ENCODE measurements at regions not wholly inside any gene's neighbourhood (a gene's known extent, or its start where the extent isn't known, plus 50 kb on each side); places are given as distances from the start of the nearest gene placed in this dataset.

DNA sequence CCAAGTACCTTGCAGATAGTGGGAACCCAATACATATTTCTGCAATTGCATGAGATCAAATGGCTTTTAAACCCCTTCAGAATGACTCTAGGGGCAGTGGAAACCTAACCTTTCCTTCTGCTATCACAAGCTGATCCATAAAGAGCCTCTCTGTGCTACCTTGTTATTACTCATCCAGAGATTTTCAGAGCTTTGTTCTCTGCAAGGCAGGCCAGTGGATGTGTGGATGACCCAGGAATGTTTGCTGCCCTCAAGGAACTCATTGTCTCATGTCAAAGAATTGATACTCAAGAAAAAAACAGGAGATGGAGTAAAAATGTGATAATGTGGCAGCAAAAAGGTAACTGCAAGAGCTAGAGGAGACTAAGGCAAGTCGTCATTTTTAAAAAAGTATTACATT is 164.1 kb downstream of the HMHB1 start:
- TF ChIP-seq EZH2phosphoT487 (IDR thresholded peaks at IDR 0.05; ENCODE audit: borderline replicate concordance, low read length): no peak
- TF ChIP-seq, protein P1, sequence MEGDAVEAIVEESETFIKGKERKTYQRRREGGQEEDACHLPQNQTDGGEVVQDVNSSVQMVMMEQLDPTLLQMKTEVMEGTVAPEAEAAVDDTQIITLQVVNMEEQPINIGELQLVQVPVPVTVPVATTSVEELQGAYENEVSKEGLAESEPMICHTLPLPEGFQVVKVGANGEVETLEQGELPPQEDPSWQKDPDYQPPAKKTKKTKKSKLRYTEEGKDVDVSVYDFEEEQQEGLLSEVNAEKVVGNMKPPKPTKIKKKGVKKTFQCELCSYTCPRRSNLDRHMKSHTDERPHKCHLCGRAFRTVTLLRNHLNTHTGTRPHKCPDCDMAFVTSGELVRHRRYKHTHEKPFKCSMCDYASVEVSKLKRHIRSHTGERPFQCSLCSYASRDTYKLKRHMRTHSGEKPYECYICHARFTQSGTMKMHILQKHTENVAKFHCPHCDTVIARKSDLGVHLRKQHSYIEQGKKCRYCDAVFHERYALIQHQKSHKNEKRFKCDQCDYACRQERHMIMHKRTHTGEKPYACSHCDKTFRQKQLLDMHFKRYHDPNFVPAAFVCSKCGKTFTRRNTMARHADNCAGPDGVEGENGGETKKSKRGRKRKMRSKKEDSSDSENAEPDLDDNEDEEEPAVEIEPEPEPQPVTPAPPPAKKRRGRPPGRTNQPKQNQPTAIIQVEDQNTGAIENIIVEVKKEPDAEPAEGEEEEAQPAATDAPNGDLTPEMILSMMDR (conservative IDR thresholded peaks at IDR 0.05; ENCODE audit: low read depth, low read length): no peak

Measured in PC-3 (cell line).